GM12891 (cell line): ENCODE measurements at regions not wholly inside any gene's neighbourhood (a gene's known extent, or its start where the extent isn't known, plus 50 kb on each side); places are given as distances from the start of the nearest gene placed in this dataset.

Source experiments
- PAX5 ChIP-seq: IDR thresholded peaks from 2 replicates; pipeline ENCODE4 v1.6.1; 2011; ENCODE audit warnings: low read length, moderate library complexity, mild to moderate bottlenecking; ENCODE audit not compliant: insufficient read depth, severe bottlenecking
- POLR2A ChIP-seq: IDR thresholded peaks from 2 replicates; pipeline ENCODE4 v1.6.1; 2011; ENCODE audit warnings: low read depth, low read length, control low read depth
- POLR2AphosphoS5 ChIP-seq: IDR thresholded peaks from 2 replicates; pipeline ENCODE4 v1.6.1; 2011; ENCODE audit warnings: low read depth, low read length, control low read depth
- POU2F2 ChIP-seq: IDR thresholded peaks from 2 replicates; pipeline ENCODE4 v1.6.1; 2011; ENCODE audit warnings: low read depth, mild to moderate bottlenecking, control low read depth, low read length, moderate library complexity
- SPI1 ChIP-seq: IDR thresholded peaks from 2 replicates; pipeline ENCODE4 v1.6.1; 2011; ENCODE audit warnings: low read depth, low read length, control low read depth
- TAF1 ChIP-seq: IDR thresholded peaks from 2 replicates; pipeline ENCODE4 v1.6.1; 2011; ENCODE audit warnings: low read depth, low read length, control low read depth

DNA sequence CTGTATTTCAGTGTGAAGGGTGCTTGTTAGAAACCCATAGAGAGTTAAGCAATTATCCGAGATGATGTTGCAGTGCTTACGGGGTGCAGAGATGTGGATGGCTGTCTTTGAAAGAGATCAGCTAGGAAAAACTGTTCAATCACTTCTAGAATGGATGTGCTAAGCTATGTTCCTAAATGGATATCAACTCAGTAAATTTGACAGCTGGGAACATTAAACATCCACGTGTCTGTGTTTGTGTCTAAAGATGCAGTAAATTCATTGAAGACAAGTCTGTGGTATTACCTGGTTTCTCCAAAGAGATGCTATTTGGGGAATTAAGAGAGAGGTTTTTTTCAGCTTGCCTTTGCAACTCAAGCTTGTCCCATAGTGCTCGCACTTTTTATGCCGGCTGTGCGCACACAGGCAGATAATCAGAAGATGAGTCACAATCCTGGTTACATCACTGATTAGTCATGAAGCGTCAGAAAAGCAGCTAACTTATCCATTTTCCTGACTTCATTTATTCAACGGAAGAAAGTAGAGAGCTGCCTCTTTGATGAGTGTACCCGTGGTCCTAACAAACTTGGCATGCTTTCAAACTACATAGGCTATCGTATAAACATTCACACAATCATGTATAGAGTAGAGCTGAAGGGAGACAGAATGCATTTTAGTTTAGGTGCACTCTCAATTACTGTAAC is 691.7 kb upstream of the SLC35B3 start:
- TF ChIP-seq POLR2A (no peak), POLR2AphosphoS5 (no peak), SPI1 (no peak), TAF1 (no peak), POU2F2 (no peak), PAX5 (no peak)
